ENCODE measurements at regions not wholly inside any gene's neighbourhood (a gene's known extent, or its start where the extent isn't known, plus 50 kb on each side); places are given as distances from the start of the nearest gene placed in this dataset.
"Not testable (repeated sequence)": the region's sequence is repeated elsewhere in the genome, so short reads cannot be mapped to it uniquely, and the experiment has no call there.

GRCh38 chr14:53616536-53616935 is 340.1 kb downstream of the BMP4 start:
- TF ChIP-seq CTCF, POLR2A, POLR2AphosphoS5, EP300 (IDR thresholded peaks at IDR 0.05): not testable (repeated sequence)
